Chondrocyte (in vitro differentiated cells): ENCODE measurements at regions not wholly inside any gene's neighbourhood (a gene's known extent, or its start where the extent isn't known, plus 50 kb on each side); places are given as distances from the start of the nearest gene placed in this dataset.

ENCODE experiments used
- DNase-seq: peaks from one replicate; pipeline ENCODE4 v3.0.0; 2021; ENCODE audit warnings: mixed read lengths, low spot score
- H3K27ac Mint-ChIP-seq: one replicate; pipeline ENCODE4 v1.8.0; 2021; ENCODE audit warnings: mild to moderate bottlenecking, moderate library complexity, mixed read lengths; ENCODE audit not compliant: unreplicated experiment
- H3K27me3 Mint-ChIP-seq: 2 replicates; pipeline ENCODE4 v1.8.0; 2021; ENCODE audit warnings: low read depth, mixed read lengths
- H3K36me3 Mint-ChIP-seq: 2 replicates; pipeline ENCODE4 v1.8.0; 2021; ENCODE audit warnings: low read depth, mixed read lengths
- H3K4me1 Mint-ChIP-seq: 2 replicates; pipeline ENCODE4 v1.8.0; 2021; ENCODE audit warnings: low read depth, mild to moderate bottlenecking, mixed read lengths
- H3K4me3 Mint-ChIP-seq: one replicate; pipeline ENCODE4 v1.8.0; 2021; ENCODE audit warnings: mild to moderate bottlenecking, moderate library complexity, mixed read lengths; ENCODE audit not compliant: unreplicated experiment
- H3K9me3 Mint-ChIP-seq: 2 replicates; pipeline ENCODE4 v1.8.0; 2021; ENCODE audit warnings: low read depth, mixed read lengths
- CTCF ChIP-seq: fragments of 200-600 bp; sonication (generic); IDR thresholded peaks from 2 replicates; pipeline ENCODE4 v1.5.0; 2021; ENCODE audit warnings: antibody characterized with exemption, mild to moderate bottlenecking, moderate library complexity

- Mint-ChIP-seq H3K27ac (no peak overlapping the region), H3K4me1 (no peaks in the 10 kb centered on the region)
- TF ChIP-seq CTCF = no peak
Measured at GRCh38 chr4:60562334-60562733, 637.8 kb upstream of the ADGRL3 start.

GRCh38 chr4:60565558-60565957 is 634.6 kb upstream of the ADGRL3 start:
- Mint-ChIP-seq H3K4me3 (no peak overlapping the region), H3K27me3 (no peaks in the 10 kb centered on the region), H3K9me3 (peaks cover 31% of the 10 kb centered on the region), H3K27ac (no peak overlapping the region), H3K4me1 (no peaks in the 10 kb centered on the region), H3K36me3 (peaks cover 4% of the 10 kb centered on the region)
- DNase-seq = no peak
- no peak for TF ChIP-seq CTCF

More at GRCh38 chr4:60562334-60562733, 637.8 kb upstream of the ADGRL3 start:
- H3K27me3 Mint-ChIP-seq = peaks cover 3% of the 10 kb centered on the region
- H3K9me3 Mint-ChIP-seq = peaks cover 7% of the 10 kb centered on the region
- no peaks in the 10 kb centered on the region for H3K36me3 Mint-ChIP-seq
- no peak overlapping the region for H3K4me3 Mint-ChIP-seq
- no peak for DNase-seq

- no peak for DNase-seq
- peaks cover 3% of the 10 kb centered on the region for H3K4me1 Mint-ChIP-seq
- no peak overlapping the region for H3K4me3 Mint-ChIP-seq
- H3K36me3 Mint-ChIP-seq = no peaks in the 10 kb centered on the region
- H3K27me3 Mint-ChIP-seq = no peaks in the 10 kb centered on the region
- no peak overlapping the region for H3K27ac Mint-ChIP-seq
- peak; percentile 17 for TF ChIP-seq CTCF
- peaks cover 3% of the 10 kb centered on the region for H3K9me3 Mint-ChIP-seq
Measured at GRCh38 chr4:60575336-60575735, 624.8 kb upstream of the ADGRL3 start.

- H3K9me3 Mint-ChIP-seq = peaks cover 3% of the 10 kb centered on the region
- no peaks in the 10 kb centered on the region for H3K27me3 Mint-ChIP-seq
- peaks cover 3% of the 10 kb centered on the region for H3K4me1 Mint-ChIP-seq
- no peak for DNase-seq
- no peak for TF ChIP-seq CTCF
- H3K36me3 Mint-ChIP-seq = no peaks in the 10 kb centered on the region
- no peak overlapping the region for H3K4me3 Mint-ChIP-seq
- H3K27ac Mint-ChIP-seq = no peak overlapping the region
Measured at GRCh38 chr4:60579335-60579734, 620.8 kb upstream of the ADGRL3 start.

GRCh38 chr4:60581919-60582536 is 618.1 kb upstream of the ADGRL3 start:
- H3K27ac Mint-ChIP-seq = no peak overlapping the region
- no peak for TF ChIP-seq CTCF
- H3K4me3 Mint-ChIP-seq = no peak overlapping the region
- no peaks in the 10 kb centered on the region for H3K36me3 Mint-ChIP-seq
- peaks cover 3% of the 10 kb centered on the region for H3K4me1 Mint-ChIP-seq
- H3K27me3 Mint-ChIP-seq = no peaks in the 10 kb centered on the region
- DNase-seq = no peak
- H3K9me3 Mint-ChIP-seq = peaks cover 2% of the 10 kb centered on the region
